ENCODE measurements at regions not wholly inside any gene's neighbourhood (a gene's known extent, or its start where the extent isn't known, plus 50 kb on each side); places are given as distances from the start of the nearest gene placed in this dataset.

DNA sequence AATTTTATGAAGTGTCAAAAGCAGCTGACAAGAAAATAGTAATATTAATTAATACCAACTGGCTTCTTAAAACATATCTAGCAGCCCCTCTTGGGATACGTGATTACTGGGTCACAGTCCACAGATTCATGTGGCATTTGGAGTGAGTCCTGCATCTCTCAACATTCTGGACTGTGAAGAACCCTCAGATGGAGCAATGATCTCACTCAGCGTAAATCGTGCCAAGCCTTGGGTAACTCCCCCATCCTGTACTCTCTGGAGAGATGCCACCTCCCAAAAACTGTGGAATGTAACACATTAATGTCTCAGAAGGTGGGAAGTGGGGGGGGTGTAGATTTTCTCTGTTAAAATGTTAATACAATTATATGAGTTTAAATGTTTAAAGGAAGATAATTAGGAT, 118.2 kb upstream of the IQCM start:
- WGBS, 2 donors: 30 to 34% methylated on average over 3 of the region's 3 CpGs
- no peak for TF ChIP-seq EP300 (IDR thresholded peaks at IDR 0.05)
- TF ChIP-seq, protein P1, sequence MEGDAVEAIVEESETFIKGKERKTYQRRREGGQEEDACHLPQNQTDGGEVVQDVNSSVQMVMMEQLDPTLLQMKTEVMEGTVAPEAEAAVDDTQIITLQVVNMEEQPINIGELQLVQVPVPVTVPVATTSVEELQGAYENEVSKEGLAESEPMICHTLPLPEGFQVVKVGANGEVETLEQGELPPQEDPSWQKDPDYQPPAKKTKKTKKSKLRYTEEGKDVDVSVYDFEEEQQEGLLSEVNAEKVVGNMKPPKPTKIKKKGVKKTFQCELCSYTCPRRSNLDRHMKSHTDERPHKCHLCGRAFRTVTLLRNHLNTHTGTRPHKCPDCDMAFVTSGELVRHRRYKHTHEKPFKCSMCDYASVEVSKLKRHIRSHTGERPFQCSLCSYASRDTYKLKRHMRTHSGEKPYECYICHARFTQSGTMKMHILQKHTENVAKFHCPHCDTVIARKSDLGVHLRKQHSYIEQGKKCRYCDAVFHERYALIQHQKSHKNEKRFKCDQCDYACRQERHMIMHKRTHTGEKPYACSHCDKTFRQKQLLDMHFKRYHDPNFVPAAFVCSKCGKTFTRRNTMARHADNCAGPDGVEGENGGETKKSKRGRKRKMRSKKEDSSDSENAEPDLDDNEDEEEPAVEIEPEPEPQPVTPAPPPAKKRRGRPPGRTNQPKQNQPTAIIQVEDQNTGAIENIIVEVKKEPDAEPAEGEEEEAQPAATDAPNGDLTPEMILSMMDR (IDR thresholded peaks at IDR 0.05): no peak
- H3K27ac ChIP-seq: no peak overlapping the region
- DNase-seq (ENCODE audit: low spot score in 2 of 2): no peak
- no peaks in the 10 kb centered on the region for H3K9me3 ChIP-seq
- no peaks in the 10 kb centered on the region for H3K27me3 ChIP-seq
- no peak overlapping the region for H3K4me3 ChIP-seq
- H3K4me1 ChIP-seq: no peaks in the 10 kb centered on the region
- no peaks in the 10 kb centered on the region for H3K36me3 ChIP-seq

DNA sequence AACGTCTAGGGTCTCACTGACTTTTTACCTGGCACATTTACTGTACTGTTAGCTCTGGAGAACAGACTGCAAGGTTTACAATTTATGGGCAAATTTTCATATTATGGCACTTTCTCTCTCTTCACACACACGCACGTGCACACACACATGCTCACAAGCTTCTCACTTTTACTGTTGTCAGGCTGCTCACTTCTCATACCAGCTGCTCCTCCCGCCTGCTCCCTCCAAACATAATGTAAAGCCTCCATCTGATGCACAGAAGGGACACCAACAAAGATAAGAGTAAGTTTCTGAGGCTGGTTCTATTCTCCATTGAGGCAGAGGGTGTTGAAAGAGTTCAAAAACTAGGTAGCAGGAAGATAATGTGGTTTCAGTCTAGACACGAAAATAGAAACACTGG, 128.9 kb upstream of the DCLK2 start:
- H3K36me3 ChIP-seq: no peaks in the 10 kb centered on the region
- WGBS, 2 donors: 71 to 72% methylated on average over 5 of the region's 5 CpGs
- H3K9me3 ChIP-seq: no peaks in the 10 kb centered on the region
- TF ChIP-seq, protein P1 (IDR thresholded peaks at IDR 0.05): no peak
- TF ChIP-seq EP300 (IDR thresholded peaks at IDR 0.05): no peak
- DNase-seq (ENCODE audit: low spot score in 2 of 2): no peak
- no peaks in the 10 kb centered on the region for H3K4me1 ChIP-seq
- H3K4me3 ChIP-seq: no peak overlapping the region
- H3K27ac ChIP-seq: no peak overlapping the region
- no peaks in the 10 kb centered on the region for H3K27me3 ChIP-seq

DNA sequence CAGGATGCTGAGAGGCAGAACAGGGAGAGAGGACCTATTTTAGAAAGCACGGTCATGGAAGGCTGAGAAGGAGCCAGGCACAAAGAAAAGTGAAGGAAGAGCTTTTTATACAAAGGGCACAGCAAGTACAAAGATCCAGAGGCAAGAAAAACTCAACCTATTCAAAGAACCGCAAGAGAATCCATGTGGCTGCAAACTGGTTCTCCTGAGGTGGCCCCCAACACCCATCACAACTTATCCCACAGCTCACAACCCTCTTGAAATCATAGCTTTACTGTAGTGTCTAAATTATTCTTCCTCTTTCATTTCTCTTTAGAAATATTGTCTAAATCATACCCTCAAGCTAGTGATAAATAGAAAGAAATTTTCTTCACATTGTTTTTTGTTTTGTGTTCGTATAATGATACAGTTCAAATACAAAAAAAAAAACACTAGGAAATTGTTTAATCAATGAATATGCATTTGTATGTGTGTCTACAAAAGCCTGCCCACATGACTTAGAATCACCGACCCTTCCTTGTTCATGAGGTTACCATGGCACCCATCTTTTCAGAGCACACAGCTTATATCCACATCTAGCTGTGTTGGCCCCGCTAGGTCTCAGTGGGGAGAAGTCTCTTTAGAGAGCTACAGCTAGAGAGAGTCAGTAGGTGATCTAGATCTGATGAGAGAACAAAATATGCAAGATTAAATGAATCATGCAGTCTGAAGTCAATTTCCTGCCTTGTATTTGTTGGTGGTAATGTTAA, 126.9 kb upstream of the DCLK2 start:
- TF ChIP-seq, protein P1 (IDR thresholded peaks at IDR 0.05): no peak
- TF ChIP-seq EP300 (IDR thresholded peaks at IDR 0.05) (no peak), POLR2A (IDR thresholded peaks at IDR 0.05) (no peak)
- H3K27ac ChIP-seq: no peak overlapping the region
- no peaks in the 10 kb centered on the region for H3K9me3 ChIP-seq
- DNase-seq (ENCODE audit: low spot score in 2 of 2): no peak
- no peaks in the 10 kb centered on the region for H3K27me3 ChIP-seq
- no peaks in the 10 kb centered on the region for H3K36me3 ChIP-seq
- H3K4me3 ChIP-seq: no peak overlapping the region
- 60 to 64% methylated on average over 5 of the region's 5 CpGs for WGBS, 2 donors
- no peaks in the 10 kb centered on the region for H3K4me1 ChIP-seq

DNA sequence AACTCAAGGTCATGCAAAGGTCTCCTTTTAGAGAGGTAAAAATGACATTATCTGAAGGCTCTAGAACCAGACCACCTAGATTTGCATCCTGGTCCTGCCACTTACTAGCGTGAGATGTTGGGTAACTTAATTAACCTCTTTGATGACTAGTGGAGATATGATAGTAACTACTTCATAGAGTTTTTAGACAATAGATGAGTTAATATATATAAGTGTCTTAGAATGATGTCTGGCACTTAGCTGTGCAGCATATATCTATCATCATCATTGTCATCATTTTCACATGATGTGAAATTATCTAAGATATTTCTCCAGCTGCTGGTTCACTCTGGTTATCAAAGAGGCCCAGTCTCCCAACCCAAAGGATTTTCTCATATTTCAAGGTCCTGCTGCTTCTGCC, 126.1 kb upstream of the DCLK2 start:
- H3K36me3 ChIP-seq: no peaks in the 10 kb centered on the region
- H3K27me3 ChIP-seq: no peaks in the 10 kb centered on the region
- no peak overlapping the region for H3K4me3 ChIP-seq
- no peak for DNase-seq (ENCODE audit: low spot score in 2 of 2)
- no peak for TF ChIP-seq EP300 (IDR thresholded peaks at IDR 0.05)
- TF ChIP-seq, protein P1 (IDR thresholded peaks at IDR 0.05): no peak
- no peak for TF ChIP-seq POLR2A (IDR thresholded peaks at IDR 0.05)
- no peaks in the 10 kb centered on the region for H3K4me1 ChIP-seq
- H3K9me3 ChIP-seq: no peaks in the 10 kb centered on the region
- WGBS, 2 donors: 88 to 96% methylated on average over 1 of the region's 1 CpG
- H3K27ac ChIP-seq: no peak overlapping the region

DNA sequence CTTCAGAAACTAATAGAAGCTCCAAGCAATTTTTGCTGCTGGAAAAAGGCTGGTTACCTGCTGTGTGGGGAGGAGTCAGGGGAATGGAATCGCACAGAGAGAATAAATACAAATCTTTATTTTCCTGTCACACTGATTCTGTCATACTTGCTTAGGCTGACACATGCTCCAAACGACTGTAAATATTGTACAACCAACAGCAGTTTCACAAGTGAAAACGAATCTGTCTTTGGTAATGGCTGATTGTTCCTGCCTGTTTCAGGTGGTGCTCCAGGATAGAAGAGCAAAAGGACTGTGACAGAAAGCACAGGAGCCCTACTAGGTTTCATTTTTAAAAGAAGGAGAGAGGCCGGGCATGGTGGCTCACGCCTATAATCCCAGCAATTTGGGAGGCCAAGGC, 125.5 kb upstream of the DCLK2 start:
- TF ChIP-seq EP300 (IDR thresholded peaks at IDR 0.05) (no peak), POLR2A (IDR thresholded peaks at IDR 0.05) (no peak)
- TF ChIP-seq, protein P1 (IDR thresholded peaks at IDR 0.05): no peak
- 82 to 88% methylated on average over 5 of the region's 5 CpGs for WGBS, 2 donors

More for the DNA sequence above, 125.5 kb upstream of the DCLK2 start:
- Histone ChIP-seq H3K27ac (no peak overlapping the region), H3K27me3 (no peaks in the 10 kb centered on the region), H3K4me3 (no peak overlapping the region), H3K36me3 (no peaks in the 10 kb centered on the region), H3K4me1 (no peaks in the 10 kb centered on the region), H3K9me3 (no peaks in the 10 kb centered on the region)
- no peak for DNase-seq (ENCODE audit: low spot score in 2 of 2)
